Suprapubic skin (tissue), 3 donors: ENCODE measurements at regions not wholly inside any gene's neighbourhood (a gene's known extent, or its start where the extent isn't known, plus 50 kb on each side); places are given as distances from the start of the nearest gene placed in this dataset.

Source experiments
- CTCF ChIP-seq, 2 donors: fragments of 200-600 bp in 1 of 2; fragments of 450-650 bp in 1 of 2; sonication (generic) in 1 of 2; IDR thresholded peaks; one replicate each; pipeline ENCODE4 v1.5.1; 2016 to 2019; ENCODE audit warnings: antibody characterized with exemption in 2 of 2, mild to moderate bottlenecking in 1 of 2, moderate library complexity in 1 of 2
- EP300 ChIP-seq: sonication (generic); formaldehyde crosslinking; IDR thresholded peaks from one replicate; pipeline ENCODE4 v1.6.1; 2017; ENCODE audit warnings: antibody characterized with exemption

DNA sequence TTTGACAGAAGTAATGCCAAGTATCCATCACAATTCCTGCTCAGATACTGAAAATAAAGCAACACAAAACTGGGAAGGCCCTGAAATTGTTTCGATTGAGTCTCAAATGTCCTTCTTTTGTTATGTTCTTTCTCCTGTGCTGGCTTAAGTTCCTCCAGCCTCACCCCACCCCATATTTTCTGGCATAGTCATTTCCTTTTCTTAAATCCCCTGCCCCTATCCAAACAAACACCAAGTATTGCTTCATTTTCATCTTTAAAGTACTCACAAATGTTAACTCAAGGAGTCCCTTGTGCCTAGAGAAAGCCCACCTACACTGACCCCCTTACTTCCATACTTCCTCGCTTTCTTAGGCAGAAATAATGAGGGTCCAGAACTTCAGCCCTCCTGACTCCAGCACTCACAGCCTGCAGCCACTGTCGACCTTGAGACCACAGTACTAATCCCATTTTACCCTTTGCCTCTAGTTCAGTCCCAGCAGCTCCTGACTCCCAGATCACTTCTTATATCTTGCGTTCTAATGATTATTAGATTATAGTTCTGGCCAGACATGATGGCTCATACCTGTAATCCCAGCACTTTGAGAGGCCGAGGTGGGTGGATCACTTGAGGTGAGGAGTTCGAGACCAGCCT is 73.2 kb upstream of the ST8SIA6 start:
- no peak for TF ChIP-seq EP300
- TF ChIP-seq CTCF (IDR thresholded peaks at IDR 0.05) = no peak
